Chondrocyte (in vitro differentiated cells): ENCODE measurements at regions not wholly inside any gene's neighbourhood (a gene's known extent, or its start where the extent isn't known, plus 50 kb on each side); places are given as distances from the start of the nearest gene placed in this dataset.

Experiments used
- DNase-seq: peaks from one replicate; pipeline ENCODE4 v3.0.0; 2021; ENCODE audit warnings: mixed read lengths, low spot score
- H3K27ac Mint-ChIP-seq: one replicate; pipeline ENCODE4 v1.8.0; 2021; ENCODE audit warnings: mild to moderate bottlenecking, moderate library complexity, mixed read lengths; ENCODE audit not compliant: unreplicated experiment
- H3K27me3 Mint-ChIP-seq: 2 replicates; pipeline ENCODE4 v1.8.0; 2021; ENCODE audit warnings: low read depth, mixed read lengths
- H3K36me3 Mint-ChIP-seq: 2 replicates; pipeline ENCODE4 v1.8.0; 2021; ENCODE audit warnings: low read depth, mixed read lengths
- H3K4me1 Mint-ChIP-seq: 2 replicates; pipeline ENCODE4 v1.8.0; 2021; ENCODE audit warnings: low read depth, mild to moderate bottlenecking, mixed read lengths
- H3K4me3 Mint-ChIP-seq: one replicate; pipeline ENCODE4 v1.8.0; 2021; ENCODE audit warnings: mild to moderate bottlenecking, moderate library complexity, mixed read lengths; ENCODE audit not compliant: unreplicated experiment
- H3K9me3 Mint-ChIP-seq: 2 replicates; pipeline ENCODE4 v1.8.0; 2021; ENCODE audit warnings: low read depth, mixed read lengths
- TF ChIP-seq, protein P1 (sequence below): fragments of 200-600 bp; sonication (generic); IDR thresholded peaks from 2 replicates; pipeline ENCODE4 v1.5.0; 2021; ENCODE audit warnings: antibody characterized with exemption, mild to moderate bottlenecking, moderate library complexity

DNA sequence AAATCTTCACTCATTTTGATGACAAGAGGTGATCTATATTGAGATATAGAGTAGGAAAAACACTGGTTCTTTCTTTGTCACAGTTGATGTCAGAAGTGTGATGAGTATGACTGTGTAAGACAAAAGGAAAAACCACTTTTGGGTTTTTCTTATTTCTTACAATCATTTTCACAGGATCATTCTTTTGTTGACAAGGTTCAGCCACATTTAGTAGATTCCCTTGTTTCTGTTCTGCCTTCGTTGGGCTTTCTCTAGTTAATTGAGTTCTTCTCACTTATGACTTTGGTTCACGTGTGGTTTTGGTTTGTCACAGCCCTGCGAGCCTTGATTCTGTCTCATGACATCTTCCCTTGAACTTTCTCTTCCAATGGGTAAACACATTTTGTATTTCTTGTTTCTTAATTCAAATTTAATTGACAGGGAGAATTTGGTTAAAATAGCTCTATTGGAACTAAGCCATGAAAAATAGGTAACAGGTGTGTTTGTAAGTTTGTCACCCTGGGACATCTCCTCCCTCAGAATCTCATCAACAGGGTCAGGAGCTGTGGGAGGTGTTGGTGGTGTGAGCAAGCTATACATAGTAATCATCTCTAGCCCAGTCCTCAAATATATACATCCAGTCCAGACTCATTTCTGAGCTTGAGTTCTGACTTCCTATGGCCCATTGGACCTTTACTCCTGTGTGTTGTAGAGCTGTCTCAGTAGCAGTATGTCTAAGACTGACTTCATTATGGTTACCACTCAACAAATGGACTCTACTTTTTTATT is 255.3 kb downstream of the BMP4 start:
- H3K9me3 Mint-ChIP-seq = no peaks in the 10 kb centered on the region
- TF ChIP-seq, protein P1, sequence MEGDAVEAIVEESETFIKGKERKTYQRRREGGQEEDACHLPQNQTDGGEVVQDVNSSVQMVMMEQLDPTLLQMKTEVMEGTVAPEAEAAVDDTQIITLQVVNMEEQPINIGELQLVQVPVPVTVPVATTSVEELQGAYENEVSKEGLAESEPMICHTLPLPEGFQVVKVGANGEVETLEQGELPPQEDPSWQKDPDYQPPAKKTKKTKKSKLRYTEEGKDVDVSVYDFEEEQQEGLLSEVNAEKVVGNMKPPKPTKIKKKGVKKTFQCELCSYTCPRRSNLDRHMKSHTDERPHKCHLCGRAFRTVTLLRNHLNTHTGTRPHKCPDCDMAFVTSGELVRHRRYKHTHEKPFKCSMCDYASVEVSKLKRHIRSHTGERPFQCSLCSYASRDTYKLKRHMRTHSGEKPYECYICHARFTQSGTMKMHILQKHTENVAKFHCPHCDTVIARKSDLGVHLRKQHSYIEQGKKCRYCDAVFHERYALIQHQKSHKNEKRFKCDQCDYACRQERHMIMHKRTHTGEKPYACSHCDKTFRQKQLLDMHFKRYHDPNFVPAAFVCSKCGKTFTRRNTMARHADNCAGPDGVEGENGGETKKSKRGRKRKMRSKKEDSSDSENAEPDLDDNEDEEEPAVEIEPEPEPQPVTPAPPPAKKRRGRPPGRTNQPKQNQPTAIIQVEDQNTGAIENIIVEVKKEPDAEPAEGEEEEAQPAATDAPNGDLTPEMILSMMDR = no peak
- H3K4me1 Mint-ChIP-seq = no peaks in the 10 kb centered on the region
- H3K36me3 Mint-ChIP-seq = no peaks in the 10 kb centered on the region
- DNase-seq = no peak
- peaks cover 7% of the 10 kb centered on the region for H3K27me3 Mint-ChIP-seq
- no peak overlapping the region for H3K4me3 Mint-ChIP-seq
- no peak overlapping the region for H3K27ac Mint-ChIP-seq

DNA sequence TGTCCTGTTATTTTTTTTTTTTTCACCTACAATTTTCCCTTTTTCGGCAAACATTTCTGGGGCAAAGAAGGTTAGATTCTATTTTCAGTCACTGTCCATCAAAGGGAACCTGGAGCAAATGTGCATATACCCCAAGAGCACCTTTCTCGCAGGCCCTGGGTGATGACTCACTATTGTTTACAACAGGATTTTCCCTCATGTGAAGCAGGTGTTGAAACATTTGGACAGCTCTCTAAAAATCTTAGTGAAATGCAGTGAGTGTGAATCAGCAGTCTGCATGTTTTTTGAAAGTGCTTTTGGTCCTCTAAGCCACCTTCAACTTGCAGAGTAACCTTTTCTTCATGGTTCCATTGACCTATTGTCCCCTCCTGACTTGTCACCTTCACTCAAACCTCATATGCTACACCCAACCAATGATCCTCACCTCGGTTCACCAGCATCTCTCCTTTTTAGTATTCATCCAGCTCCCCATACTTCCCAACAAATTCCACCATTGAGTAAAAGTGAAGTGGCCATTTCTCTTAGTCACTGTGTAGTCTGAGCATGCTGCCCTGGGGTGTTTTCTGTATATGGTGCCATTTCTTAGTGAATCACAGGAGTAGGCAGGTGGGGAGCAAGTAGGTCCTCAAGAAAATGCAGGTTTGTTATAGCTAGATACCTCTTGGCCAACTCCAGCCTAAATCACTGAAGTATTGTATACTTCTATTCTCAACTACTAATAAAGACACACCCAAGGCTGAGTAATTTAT is 260.2 kb downstream of the BMP4 start:
- DNase-seq = no peak
- H3K4me3 Mint-ChIP-seq = no peak overlapping the region
- peaks cover 7% of the 10 kb centered on the region for H3K27me3 Mint-ChIP-seq
- H3K36me3 Mint-ChIP-seq = no peaks in the 10 kb centered on the region
- H3K27ac Mint-ChIP-seq = no peak overlapping the region
- TF ChIP-seq, protein P1 = no peak
- no peaks in the 10 kb centered on the region for H3K9me3 Mint-ChIP-seq
- peaks cover 2% of the 10 kb centered on the region for H3K4me1 Mint-ChIP-seq

DNA sequence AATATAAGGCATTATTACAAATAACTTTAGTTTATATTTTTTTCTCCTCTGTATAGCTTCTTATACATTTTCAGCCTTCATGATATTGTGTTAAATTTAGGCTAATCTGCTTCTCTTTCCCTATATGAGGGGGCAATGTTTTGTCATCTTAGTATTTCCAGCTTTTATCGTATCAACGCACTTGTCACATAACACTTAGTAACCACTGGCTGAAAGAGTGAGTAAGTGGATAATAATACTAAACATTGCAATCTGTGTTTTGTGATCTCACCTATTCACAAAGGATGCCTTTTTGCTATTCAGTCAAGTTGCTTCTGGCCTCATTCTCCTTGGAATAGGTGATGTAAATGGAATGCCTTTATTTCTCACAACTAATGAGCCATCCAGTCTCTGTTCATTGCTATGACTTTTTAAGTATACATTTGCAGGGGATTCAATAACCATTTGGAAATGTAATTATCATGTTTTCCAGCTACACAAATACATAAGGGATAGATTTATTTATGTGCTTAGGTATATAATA is 260.9 kb downstream of the BMP4 start:
- TF ChIP-seq, protein P1 = no peak
- no peak for DNase-seq
- H3K27ac Mint-ChIP-seq = no peak overlapping the region
- H3K4me3 Mint-ChIP-seq = no peak overlapping the region
- H3K9me3 Mint-ChIP-seq = no peaks in the 10 kb centered on the region
- no peaks in the 10 kb centered on the region for H3K36me3 Mint-ChIP-seq
- peaks cover 7% of the 10 kb centered on the region for H3K27me3 Mint-ChIP-seq
- peaks cover 2% of the 10 kb centered on the region for H3K4me1 Mint-ChIP-seq

DNA sequence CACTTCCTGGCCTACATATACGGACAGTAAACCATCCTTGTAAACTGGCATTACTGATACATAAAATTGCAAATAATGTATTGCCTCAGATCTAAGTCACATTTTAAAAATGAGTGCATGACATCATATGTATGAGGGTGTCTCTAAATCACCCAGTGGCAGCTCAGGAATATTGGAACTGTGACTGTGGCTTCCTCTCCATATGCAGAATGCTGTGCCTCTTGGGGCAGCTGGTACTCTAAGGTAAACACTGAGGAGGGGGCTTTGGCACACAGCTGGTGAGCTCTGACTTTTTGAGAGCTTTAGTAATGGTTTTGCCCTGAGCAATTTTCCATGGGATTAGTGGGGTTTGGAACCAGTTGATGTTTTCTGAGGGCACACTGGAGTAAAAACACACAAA is 263.7 kb downstream of the BMP4 start:
- TF ChIP-seq, protein P1 = no peak
- no peak for DNase-seq
- H3K4me1 Mint-ChIP-seq = peaks cover 2% of the 10 kb centered on the region
- no peaks in the 10 kb centered on the region for H3K9me3 Mint-ChIP-seq
- no peaks in the 10 kb centered on the region for H3K36me3 Mint-ChIP-seq
- no peak overlapping the region for H3K4me3 Mint-ChIP-seq
- H3K27ac Mint-ChIP-seq = no peak overlapping the region
- peaks cover 2% of the 10 kb centered on the region for H3K27me3 Mint-ChIP-seq

DNA sequence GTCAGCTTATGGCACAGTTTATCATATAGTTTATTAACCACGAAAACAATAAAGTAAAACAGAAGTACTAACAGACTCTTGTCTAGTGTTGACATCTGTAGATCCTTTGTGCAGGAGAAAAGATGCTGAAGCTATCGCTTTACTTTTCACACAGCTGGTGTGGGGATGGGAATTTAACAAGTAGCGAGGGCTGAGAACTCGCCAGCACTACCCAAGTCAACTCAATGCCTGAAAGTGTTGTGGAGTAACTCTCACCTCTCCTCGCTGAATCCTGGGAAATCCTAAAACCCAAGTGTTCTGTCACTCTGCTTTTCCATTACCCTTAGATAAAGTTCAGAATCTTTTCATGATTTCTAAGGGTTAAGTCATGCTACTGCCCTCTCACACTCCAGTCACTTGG is 264.2 kb downstream of the BMP4 start:
- TF ChIP-seq, protein P1 = no peak
- DNase-seq = no peak
- Mint-ChIP-seq H3K27ac (no peak overlapping the region), H3K4me1 (peaks cover 2% of the 10 kb centered on the region), H3K9me3 (no peaks in the 10 kb centered on the region), H3K4me3 (no peak overlapping the region), H3K27me3 (peaks cover 2% of the 10 kb centered on the region), H3K36me3 (no peaks in the 10 kb centered on the region)
